DOHH2 (cell line): ENCODE measurements at regions not wholly inside any gene's neighbourhood (a gene's known extent, or its start where the extent isn't known, plus 50 kb on each side); places are given as distances from the start of the nearest gene placed in this dataset.
"Not testable (repeated sequence)": the region's sequence is repeated elsewhere in the genome, so short reads cannot be mapped to it uniquely, and the experiment has no call there.

Source experiments
- EZH2phosphoT487 ChIP-seq: fragments of 200-600 bp; sonication (generic); IDR thresholded peaks from 2 replicates; pipeline ENCODE4 v1.6.1; 2017; ENCODE audit warnings: borderline replicate concordance, mild to moderate bottlenecking, antibody characterized with exemption, low read length, moderate library complexity, mixed read lengths
- TF ChIP-seq, protein P1 (sequence below): fragments of 200-600 bp; sonication (generic); IDR thresholded peaks from one replicate; pipeline ENCODE4 v1.5.1; 2014; ENCODE audit warnings: antibody characterized with exemption, mild to moderate bottlenecking, low read depth, low read length; ENCODE audit not compliant: poor library complexity, severe bottlenecking

DNA sequence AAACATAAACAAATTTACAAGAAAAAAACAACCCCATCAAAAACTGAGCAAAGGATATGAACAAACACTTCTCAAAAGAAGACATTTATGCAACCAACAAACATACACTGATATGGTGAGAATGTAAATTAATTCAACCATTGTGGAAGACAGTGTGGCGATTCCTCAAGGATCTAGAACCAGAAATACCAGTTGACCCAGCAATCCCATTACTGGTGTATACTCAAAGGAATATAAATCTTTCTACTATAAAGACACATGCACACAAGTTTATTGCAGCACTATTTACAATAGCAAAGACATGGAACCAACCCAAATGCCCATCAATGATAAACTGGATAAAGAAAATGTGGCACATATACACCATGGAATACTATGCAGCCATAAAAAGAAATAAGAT lies 92.3 kb upstream of the GUCY1A1 start:
- TF ChIP-seq, protein P1, sequence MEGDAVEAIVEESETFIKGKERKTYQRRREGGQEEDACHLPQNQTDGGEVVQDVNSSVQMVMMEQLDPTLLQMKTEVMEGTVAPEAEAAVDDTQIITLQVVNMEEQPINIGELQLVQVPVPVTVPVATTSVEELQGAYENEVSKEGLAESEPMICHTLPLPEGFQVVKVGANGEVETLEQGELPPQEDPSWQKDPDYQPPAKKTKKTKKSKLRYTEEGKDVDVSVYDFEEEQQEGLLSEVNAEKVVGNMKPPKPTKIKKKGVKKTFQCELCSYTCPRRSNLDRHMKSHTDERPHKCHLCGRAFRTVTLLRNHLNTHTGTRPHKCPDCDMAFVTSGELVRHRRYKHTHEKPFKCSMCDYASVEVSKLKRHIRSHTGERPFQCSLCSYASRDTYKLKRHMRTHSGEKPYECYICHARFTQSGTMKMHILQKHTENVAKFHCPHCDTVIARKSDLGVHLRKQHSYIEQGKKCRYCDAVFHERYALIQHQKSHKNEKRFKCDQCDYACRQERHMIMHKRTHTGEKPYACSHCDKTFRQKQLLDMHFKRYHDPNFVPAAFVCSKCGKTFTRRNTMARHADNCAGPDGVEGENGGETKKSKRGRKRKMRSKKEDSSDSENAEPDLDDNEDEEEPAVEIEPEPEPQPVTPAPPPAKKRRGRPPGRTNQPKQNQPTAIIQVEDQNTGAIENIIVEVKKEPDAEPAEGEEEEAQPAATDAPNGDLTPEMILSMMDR = not testable (repeated sequence)
- TF ChIP-seq EZH2phosphoT487 = not testable (repeated sequence)
